CD4-positive, alpha-beta T cell treated with Interleukin-15 for 1 hour (primary cell): ENCODE measurements at regions not wholly inside any gene's neighbourhood (a gene's known extent, or its start where the extent isn't known, plus 50 kb on each side); places are given as distances from the start of the nearest gene placed in this dataset.
A peak's percentile ranks its signal among the peaks of the same experiment; 100 is the strongest.
"Not testable (repeated sequence)": the region's sequence is repeated elsewhere in the genome, so short reads cannot be mapped to it uniquely, and the experiment has no call there.

Experiments used
- DNase-seq: peaks from one replicate; pipeline ENCODE4 v3.0.0-alpha.2; 2020

DNA sequence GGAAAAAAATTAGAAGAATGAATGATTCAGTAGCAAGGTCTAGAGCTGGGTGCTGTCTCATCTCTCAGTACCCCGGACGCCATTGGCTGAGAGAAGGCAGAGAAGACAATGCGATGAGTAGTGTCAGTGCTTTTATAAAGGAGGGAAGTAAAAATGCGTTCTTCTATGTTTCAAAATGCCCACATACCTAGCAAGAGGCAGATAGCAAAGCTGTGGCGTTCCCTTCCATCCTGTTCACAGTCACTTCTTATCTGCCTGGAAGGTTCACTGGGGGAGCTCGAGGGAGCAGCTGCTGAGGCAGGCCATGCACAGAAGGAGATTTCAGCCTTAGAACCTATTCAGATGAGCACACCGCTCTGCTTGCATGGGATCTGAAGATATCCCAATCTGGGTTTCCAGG is 234.0 kb downstream of the RPLP1 start:
- no peak for DNase-seq

DNA sequence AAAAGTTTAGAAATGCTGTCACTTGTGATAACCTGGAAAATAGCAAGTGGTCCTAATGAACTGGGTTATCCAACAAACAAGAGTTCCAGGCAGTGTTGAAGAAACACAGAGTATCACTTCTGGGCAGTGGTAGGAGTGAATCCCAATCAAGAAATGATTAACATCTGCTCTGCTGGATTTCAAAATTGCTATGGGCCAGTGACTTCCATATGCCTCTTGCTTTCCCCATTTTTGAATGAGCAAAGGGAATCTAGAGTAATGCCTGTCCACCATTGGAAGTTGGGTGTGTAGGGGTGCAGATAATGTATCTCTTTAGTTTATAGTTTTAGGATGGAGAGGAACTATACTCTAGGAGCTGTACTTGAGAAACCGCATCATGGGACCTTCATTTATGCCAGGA is 236.5 kb downstream of the RPLP1 start:
- no peak for DNase-seq

DNA sequence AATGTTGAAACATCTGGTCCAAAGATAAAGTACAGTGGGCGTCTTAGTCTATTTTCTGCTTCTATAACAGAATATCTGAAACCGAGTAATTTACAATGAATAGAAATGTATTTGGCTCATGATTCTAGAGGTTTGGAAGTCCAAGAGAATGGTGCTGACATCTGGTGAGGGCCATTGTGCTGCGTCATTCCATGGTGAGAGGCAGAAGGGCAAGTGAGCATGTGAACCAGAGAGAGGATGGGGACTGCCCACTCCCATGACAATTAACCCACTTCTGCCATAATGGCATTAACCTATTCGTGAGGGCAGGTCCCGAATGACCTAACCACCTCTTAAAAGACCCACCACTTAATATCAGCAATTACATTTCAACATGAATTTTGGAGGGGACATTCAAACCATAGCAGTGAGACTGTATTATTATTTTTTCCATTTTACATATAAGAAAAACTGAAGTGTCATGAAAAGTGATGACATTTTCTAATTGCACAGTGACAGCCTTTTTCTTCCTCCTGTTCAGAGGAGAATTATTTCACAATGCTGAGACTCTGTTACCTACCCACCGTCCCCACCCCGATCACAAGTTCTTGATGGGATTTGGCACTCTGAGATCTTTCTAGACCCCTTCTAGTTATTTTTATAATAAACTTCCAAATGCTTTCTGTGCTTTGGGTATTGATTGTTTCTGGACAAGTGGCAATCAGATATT is 238.8 kb downstream of the RPLP1 start:
- DNase-seq, result no peak

DNA sequence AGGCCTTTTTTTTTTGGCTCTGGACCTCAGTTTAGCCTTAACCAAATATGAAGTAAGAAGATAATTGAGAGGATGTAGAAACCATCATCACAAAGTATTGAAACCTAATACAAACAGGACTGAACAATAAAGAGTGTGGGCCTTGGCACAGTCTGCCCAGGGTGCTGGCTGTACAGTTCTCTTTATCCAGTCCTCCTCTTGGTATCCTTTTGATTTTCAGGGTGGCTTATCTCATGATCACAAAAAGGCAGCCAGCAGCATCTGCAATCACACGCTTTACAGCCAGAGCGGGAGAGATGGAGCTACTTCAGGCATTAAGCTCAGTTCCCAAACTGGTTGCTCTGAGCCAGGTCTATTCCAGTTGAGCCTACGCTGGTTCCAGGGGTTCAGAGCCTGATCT is 239.7 kb downstream of the RPLP1 start:
- no peak for DNase-seq

DNA sequence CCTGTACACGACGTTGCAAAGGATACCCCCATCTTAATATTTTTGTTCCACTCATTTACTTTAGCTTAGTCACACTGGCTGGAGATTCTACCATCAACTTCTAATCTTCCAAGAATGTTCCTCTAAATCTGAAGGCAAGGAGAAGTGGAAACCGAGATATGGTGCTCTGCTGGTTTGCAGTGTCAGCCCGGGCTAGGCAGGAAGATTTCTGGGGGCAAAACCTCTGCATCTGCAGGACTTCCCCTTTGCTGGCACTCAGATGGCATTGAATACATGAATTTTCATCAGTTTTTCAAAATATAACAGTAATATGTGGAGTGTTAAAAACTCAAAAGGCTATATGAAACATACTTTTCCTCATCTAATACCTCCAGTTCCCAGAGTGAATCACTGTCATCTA is 240.4 kb downstream of the RPLP1 start:
- no peak for DNase-seq

DNA sequence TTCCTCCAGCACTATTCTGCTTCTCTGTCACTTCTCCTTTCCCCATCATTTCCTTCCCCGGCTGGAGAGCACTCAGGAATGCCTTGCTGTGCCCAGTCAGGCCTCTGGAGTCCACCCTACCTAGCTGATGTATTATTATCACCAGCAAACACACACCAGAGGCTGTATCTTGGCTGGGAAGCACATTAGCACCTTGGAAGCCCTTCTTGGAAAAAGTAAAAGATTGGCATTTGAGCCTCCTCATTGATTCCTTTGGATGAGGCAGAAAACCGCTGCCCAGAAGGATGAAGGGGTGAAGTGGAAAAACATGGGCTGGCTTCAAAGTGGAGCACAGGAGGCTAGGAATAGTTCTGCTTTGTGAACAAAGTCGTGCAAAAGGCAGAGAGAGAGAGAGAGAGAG is 244.3 kb downstream of the RPLP1 start:
- no peak for DNase-seq

DNA sequence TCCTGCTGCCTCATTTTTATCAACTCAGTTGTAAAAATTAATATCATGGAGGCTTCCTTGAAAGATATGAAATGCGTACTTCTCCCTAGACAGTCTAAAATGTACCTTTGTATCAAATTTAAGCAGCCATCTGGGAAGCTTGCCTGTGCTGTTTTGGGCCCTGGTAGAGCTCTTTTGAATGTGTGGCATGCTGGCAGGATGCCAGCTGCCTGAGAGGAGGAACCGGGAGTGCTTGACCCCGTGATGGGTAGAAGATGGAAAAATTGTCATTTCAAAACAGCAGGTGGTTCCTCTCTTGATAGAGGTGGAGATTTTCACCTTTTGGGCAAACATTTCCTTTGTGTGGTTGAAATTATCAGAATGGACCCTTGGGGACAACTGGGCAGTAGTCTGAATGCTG is 245.3 kb downstream of the RPLP1 start:
- DNase-seq, result no peak

DNA sequence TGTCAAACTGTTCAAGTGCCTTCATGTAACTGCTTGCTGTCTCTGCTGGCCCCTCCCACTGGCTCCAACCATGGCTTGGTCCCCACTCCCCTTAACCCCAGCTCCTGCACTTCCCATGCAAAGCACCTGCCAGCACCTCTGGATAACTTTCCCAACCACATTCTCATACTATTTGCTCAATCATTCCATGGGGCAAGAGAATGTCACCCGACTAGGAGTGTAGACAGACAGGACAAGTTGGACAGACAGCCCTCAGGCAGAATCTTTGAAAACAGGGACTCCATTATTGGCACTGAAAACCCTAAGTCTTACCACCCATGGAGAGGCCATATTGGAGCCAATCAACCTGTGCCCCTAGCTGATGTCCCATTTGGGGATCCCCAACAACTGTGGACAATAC is 246.5 kb downstream of the RPLP1 start:
- DNase-seq, result no peak

DNA sequence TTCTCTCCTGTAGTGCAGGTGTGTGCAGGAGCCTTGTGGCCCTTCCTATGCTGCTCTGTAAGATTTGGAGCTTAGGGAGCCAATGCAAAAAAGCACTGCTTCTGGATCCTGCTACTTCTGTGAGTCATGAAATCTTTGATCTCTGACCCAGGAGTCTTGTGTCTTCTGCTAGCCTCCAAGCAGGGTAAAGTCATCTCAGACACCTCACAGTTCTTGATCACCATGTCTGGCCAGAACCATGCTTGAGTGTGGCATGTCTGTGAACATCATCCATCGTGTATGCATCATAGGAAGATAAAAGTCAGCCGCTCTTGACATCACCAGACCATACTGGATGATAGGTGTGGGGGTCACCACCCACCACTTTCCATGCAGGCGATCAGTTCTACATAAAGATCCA is 247.8 kb downstream of the RPLP1 start:
- DNase-seq, result no peak

DNA sequence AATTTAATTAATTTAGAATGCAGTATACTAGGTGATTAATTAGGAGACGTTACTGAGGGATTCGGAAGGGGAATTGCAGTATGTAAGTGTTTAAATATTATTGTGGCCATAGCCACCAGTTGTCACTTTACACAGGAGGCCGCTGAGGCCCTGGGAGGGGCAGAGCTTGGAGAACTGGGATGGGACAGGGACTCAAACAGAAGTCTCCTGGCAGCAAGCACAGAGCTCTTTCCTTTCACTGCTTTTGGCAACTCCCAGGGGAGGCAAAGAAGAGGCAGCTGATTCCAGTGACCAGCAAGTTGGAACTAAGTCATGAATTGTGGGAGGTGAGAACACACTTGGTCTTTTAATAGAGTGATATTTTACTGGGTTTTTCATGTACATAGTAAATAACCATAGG is 248.6 kb downstream of the RPLP1 start:
- no peak for DNase-seq

DNA sequence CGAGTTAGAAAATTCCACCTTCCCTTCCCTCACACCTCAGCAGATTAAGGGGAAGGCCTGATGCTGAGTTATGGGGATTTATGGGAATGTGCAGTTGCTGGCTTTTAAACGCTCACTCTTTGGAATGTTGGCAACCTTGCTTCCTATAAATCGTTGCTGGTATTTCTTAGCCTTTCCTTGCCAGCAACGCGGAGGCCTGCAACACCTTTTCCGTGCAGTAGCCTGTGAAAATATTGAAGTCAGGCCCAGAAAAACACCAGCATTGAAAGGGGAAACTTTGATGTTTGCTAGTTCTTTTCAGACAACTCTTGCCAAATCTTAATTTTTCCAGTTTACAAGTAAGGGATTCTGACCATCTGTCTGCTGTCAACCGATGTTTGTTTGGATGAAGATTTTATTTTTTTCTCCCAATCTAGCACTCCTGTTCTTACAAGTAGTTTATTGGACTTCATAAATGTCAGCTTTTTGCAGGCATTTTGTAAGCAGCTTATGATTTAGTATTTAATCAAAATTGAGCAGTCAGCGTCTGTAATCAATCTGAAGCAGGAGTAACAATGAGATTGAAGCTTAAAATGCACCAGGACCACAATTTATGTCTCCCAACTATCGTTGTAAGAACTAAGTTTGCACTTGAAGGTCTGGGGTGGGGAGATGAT is 251.0 kb downstream of the RPLP1 start:
- DNase-seq, result no peak

DNA sequence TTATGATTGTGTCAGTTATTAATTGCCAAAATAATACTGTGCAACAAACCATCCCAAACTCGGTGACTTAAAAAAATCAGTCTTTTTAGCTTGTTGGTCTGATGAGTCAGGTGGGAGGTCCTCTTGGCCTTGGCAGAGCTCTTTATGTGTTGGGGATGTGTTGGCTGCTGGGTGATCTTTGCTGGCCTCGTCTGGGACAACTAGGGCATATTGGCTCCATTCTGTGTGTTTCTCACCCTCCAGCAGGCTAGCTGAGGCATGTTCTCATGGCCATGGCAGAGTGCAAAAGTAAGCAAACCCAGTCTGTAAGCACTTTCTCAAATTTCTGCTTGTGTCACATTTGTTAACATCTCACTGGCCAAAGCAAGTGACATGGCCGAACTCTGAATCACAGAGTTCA is 251.6 kb downstream of the RPLP1 start:
- no peak for DNase-seq

DNA sequence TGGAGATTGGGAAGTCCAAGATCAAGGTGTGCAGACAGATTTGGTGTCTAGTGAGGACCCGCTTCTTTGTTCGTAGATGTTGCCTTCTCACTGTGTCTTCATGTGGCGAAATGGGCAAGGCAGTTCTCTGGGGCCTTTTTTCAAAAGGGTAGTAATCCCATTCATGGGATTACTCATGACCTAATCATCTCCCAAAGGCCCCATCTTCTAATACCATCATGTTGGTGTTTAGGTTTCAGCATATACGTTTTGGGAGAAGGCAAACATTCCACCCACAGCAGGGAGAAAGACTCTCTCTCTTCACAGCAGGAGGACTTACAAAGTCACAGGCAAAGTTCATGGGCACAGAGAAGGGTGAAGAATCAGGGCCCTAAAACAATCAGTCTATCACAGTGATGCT is 252.1 kb downstream of the RPLP1 start:
- no peak for DNase-seq

DNA sequence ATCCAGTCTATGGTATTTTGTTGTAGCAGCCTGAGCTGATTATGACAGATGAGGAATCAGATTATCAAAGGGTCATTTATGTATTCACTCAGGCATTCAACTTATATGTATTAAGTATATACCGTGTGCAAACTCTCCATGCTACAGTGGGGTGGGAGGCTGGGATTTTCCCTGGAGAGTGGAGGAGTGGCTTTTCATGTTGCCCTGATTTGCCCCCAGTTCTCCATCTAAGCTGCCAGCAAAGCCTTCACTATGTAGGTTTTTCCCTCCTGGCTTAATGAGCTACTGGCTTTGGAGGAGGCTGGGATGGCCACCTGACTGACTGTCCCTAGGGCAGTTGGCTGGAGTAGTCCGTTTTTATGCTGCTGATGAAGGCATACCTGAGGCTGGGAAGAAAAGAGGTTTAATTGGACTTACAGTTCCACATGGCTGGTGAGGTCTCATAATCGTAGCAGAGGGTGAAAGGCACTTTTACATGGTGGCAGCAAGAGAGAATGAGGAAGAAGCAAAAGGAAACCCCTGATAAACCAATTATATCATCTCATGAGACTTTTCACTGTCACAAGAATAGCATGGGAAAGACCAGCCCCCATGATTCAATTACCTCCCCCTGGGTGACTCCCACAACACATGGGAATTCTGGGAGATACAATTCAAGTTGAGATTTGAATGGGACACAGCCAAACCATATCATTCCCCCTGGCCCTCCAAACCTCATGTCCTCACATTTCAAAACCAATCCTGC is 253.9 kb downstream of the RPLP1 start:
- DNase-seq, result no peak

DNA sequence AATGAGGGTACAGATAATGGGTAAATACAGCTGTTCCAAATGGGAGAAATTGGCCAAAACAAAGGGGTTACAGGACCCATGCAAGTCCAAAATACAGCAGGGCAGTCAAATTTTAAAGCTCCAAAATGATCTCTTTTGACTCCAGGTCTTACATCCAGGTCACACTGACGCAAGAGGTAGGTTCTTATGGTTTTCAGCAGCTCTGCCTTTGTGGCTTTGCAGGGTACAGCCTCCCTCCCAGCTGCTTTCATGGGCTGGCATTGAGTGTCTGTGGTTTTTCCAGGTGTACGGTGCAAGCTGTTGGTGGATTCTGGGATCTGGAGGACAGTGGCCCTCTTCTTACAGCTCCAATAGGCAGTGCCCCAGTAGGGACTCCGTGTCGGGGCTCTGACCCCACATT is 254.6 kb downstream of the RPLP1 start:
- DNase-seq, result not testable (repeated sequence)

DNA sequence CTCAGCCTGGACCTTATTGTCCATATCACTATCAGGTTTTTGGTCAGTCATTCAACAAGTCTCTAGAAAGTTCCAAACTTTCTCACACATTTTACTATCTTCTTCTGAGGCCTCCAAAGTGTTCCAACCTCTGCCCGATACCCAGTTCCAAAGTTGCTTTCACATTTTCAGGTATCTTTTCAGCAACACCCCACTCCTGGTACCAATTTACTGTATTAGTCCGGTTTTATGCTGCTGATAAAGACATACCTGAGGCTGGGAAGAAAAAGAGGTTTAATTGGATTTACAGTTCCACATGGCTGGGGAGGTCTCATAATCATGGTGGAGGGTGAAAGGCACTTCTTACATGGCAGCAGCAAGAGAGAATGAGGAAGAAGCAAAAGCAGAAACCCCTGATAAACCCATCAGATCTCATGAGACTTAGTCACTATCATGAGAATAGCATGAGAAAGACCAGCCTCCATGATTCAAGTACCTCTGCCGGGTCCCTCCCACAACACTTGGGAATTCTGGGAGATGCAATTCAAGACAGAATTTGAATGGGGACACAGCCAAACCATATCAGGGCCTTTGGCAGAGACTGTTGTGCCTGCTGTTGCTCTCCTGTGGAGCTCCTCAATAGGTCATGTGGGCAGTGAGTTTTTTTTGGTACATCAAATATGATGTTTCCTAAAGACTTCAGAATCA is 256.0 kb downstream of the RPLP1 start:
- not testable (repeated sequence) for DNase-seq

DNA sequence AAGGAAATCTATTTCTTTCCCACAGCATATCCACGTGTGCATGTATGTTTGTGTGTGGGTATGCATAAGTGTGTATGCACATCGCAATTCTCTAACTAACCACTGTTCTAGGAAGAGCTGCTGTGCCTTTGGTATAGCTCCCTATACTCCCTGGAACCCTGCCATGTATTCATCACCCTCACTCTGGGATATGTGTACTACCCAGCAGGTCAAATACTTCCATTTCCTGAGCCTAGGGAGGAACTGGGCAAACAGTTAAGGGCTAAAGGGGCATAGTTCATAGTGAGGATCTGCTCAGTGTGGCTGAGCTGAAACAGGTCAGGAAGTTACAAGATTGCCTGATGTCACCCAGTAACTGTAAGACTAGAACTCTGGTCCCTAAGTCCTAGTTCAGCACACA is 260.4 kb downstream of the RPLP1 start:
- no peak for DNase-seq

DNA sequence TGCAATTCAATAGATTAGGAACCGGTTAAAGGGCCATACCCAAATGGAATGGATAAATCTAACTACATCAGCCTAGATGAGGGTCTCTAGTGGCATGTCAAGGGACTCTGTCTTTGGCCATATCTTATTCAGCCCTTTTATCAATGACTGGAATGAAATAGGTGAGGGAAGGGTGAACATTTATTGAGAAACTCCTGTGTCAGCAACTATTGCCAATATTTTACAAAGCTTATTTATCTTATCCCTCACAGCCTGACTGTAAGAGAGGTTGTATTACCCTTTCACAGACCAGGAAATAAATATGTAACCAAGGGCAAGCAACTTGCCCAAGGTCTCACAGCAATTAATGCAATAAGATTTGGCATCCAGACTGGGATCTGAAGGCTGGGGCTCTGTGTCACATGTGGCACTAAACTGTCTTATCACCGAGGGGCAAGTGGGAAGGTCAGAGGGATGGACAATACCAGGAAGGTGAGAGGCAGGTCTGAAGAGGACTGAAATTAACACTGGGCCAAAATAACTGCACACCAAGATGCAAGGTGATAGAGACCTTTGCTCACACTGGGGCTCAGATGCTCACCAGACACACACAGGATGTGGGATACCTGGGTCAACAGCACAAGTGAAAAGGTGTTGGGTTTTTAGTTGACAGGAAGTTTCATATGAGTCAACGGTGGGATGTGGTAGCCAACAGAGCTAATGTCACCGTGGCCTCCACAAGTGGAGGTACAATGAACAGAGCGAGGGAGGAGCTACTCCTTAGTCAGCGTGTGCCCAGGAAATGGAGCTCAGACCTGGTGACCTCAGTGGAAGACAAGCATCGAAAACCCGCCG is 261.3 kb downstream of the RPLP1 start:
- DNase-seq, result peak; percentile 77

DNA sequence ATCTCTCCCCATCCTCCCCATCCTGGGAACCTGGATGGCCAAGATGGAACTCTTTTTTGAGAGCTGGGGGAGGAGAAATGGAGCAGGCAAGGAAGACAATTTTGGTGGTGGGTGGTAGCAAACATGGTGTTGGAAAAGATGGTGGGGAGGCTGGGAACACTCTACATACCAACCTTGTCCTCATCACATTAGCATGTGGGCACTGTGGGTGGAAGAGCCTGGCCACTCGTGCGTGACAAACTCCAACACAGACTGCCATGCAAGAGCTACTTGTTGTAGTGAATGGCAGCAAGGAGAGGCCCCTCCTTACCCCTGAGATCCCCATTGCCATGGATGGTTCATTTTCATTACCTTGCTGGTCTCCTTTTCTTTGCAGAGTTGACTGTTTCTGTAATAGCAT is 262.6 kb downstream of the RPLP1 start:
- DNase-seq, result no peak

DNA sequence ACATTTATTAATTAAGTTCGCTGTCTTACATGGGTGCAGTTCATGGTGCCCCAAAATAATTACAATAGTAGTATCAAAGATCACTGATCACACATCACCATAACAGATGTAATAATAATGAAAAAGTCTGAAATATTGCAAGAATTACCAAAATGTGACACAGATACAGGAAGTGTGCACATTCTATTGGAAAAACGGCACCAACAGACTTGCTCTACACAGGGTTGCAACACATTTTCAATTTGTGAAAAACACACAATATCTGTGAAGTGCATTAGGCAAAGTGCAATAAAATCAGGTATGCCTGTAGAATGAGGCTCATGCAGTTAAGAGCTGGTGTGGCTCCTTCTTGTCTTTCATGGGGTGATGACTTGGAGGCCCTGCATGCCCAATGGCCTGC is 265.8 kb downstream of the RPLP1 start:
- no peak for DNase-seq

DNA sequence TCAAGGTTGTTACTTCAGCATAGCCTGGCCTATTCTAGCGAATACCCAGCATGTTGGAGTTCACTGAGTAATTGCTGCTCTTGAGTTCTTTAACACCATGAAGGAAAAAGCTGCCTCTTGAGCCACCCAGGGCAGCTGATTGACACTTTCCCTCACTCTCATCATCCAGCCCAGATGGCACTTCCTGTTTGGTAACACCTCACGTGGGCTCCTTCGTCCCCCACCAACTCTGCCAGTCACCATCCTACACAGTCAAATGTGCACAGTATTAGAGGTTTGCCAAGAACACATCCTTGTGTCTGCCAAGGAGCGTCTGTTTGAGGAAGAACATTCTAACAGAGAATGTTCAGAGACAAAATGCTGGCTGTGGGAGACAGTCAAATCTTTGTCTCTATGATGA is 266.3 kb downstream of the RPLP1 start:
- peak; percentile 69 for DNase-seq

DNA sequence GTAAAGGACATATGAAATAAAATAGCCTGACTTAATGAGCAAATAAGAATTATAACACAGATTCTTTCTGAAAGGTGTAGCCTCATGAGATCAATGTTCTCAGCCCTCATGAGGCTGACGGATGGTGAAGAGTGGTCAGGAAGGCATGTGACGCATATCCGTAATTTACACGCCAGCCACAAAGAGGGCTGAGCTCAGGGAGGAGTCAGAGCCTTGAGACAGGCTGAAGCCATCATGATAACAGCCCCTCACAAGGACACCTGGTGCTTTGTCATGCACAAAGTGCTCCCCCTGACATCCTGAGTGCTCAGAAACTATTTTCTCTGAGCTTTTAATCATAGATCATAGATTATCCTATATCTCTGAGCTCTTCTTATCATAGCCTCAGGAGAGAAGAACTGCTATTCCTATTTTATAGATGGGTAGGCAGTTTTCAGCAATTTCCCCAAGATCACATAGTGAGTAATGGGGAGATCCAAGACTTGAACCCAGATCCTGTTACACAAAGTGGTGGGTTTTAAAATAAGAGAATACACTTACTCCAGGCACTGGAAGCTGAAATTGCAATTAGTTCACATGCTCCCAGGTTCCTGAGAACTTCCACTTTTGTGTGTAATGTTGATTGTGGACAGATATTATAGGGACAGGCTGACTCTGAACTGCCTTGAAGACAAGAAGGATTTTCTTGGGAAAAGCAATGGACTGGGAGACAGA is 267.1 kb downstream of the RPLP1 start:
- peak; percentile 84 for DNase-seq
